ENCODE measurements at regions not wholly inside any gene's neighbourhood (a gene's known extent, or its start where the extent isn't known, plus 50 kb on each side); places are given as distances from the start of the nearest gene placed in this dataset.

GRCh38 chr1:58233729-58234128, 312.8 kb downstream of the OMA1 start (continued):
- TF ChIP-seq ATF3 (IDR thresholded peaks at IDR 0.05; ENCODE audit: borderline replicate concordance, extremely low read depth, low read depth, low read length): no peak

DNA sequence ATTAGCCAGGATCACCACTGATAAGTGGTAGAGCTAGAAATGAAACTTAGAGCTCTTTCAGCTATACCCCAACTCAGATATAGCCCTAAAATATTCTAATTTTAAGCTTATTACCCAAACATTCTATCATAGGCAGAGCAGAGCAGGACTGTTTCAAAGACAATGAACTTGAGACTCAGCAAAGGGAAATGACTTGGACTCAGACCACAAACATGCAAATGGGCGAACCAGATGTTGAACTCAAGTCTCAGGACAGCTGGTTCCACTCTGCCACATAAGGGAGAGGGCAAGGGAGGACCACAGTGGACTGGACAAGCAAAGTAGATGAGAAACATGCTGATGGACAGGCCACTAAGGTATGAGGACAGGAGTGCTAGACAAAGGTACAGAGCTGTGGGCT, 315.3 kb downstream of the OMA1 start:
- ChIA-PET POLR2A (no interaction called here), CTCF (interaction anchor here (1.5 kb wide), 1 partner anchor 68 kb away, joined by 3 read pairs; no protein-coding TSS in a partner anchor), RAD21 (ENCODE audit: unreplicated experiment) (no interaction called here), SMC1A (ENCODE audit: uncharacterized antibody, unreplicated experiment) (interaction anchor here (0.6 kb wide), 1 partner anchor 67 kb away, joined by 3 read pairs; no protein-coding TSS in a partner anchor)
- no peak overlapping the region for H3K9ac ChIP-seq (ENCODE audit: control insufficient read depth, insufficient read depth, low read length)
- H2AFZ ChIP-seq (ENCODE audit: control insufficient read depth, low read depth, low read length): no peak overlapping the region
- intact Hi-C loops (cut with micrococcal nuclease; ENCODE audit: unreplicated experiment) (no loop called here), in situ Hi-C loops (cut with MboI) (no loop called here)
- WGBS (ENCODE audit: insufficient coverage, insufficient replicate concordance, low lambda C conversion rate, missing lambda C conversion rate): 0% methylated on average over 1 of the region's 1 CpG
- H3K27me3 ChIP-seq (replicated peaks in 1 of 2; ENCODE audit: control insufficient read depth in 2 of 2, insufficient read depth in 2 of 2, low read length in 1 of 2): no peaks in the 10 kb centered on the region
- FAIRE-seq: no peak
- BruUV-seq (replicated peaks): no TSS peak
- no peak for TF ChIP-seq BACH1 (IDR thresholded peaks at IDR 0.05; ENCODE audit: borderline replicate concordance)
- TF ChIP-seq, protein P1, sequence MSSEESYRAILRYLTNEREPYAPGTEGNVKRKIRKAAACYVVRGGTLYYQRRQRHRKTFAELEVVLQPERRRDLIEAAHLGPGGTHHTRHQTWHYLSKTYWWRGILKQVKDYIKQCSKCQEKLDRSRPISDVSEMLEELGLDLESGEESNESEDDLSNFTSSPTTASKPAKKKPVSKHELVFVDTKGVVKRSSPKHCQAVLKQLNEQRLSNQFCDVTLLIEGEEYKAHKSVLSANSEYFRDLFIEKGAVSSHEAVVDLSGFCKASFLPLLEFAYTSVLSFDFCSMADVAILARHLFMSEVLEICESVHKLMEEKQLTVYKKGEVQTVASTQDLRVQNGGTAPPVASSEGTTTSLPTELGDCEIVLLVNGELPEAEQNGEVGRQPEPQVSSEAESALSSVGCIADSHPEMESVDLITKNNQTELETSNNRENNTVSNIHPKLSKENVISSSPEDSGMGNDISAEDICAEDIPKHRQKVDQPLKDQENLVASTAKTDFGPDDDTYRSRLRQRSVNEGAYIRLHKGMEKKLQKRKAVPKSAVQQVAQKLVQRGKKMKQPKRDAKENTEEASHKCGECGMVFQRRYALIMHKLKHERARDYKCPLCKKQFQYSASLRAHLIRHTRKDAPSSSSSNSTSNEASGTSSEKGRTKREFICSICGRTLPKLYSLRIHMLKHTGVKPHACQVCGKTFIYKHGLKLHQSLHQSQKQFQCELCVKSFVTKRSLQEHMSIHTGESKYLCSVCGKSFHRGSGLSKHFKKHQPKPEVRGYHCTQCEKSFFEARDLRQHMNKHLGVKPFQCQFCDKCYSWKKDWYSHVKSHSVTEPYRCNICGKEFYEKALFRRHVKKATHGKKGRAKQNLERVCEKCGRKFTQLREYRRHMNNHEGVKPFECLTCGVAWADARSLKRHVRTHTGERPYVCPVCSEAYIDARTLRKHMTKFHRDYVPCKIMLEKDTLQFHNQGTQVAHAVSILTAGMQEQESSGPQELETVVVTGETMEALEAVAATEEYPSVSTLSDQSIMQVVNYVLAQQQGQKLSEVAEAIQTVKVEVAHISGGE (CRISPR knock-in tag; IDR thresholded peaks at IDR 0.05): no peak
- TF ChIP-seq, protein P2, sequence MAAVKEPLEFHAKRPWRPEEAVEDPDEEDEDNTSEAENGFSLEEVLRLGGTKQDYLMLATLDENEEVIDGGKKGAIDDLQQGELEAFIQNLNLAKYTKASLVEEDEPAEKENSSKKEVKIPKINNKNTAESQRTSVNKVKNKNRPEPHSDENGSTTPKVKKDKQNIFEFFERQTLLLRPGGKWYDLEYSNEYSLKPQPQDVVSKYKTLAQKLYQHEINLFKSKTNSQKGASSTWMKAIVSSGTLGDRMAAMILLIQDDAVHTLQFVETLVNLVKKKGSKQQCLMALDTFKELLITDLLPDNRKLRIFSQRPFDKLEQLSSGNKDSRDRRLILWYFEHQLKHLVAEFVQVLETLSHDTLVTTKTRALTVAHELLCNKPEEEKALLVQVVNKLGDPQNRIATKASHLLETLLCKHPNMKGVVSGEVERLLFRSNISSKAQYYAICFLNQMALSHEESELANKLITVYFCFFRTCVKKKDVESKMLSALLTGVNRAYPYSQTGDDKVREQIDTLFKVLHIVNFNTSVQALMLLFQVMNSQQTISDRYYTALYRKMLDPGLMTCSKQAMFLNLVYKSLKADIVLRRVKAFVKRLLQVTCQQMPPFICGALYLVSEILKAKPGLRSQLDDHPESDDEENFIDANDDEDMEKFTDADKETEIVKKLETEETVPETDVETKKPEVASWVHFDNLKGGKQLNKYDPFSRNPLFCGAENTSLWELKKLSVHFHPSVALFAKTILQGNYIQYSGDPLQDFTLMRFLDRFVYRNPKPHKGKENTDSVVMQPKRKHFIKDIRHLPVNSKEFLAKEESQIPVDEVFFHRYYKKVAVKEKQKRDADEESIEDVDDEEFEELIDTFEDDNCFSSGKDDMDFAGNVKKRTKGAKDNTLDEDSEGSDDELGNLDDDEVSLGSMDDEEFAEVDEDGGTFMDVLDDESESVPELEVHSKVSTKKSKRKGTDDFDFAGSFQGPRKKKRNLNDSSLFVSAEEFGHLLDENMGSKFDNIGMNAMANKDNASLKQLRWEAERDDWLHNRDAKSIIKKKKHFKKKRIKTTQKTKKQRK (IDR thresholded peaks at IDR 0.05; ENCODE audit: low read depth, low read length): no peak
- 0 out of 3 replicates have a peak, but pooled peaks have one; percentile 39 for TF ChIP-seq POU2F2 (IDR thresholded peaks at IDR 0.05; ENCODE audit: borderline replicate concordance, low read depth, low read length)
- H3K27ac ChIP-seq (ENCODE audit: control insufficient read depth, insufficient read depth): no peak overlapping the region
- H3K4me3 ChIP-seq: no peak overlapping the region
- peak; percentile 58 for ATAC-seq
- no peaks in the 10 kb centered on the region for H4K20me1 ChIP-seq (ENCODE audit: control insufficient read depth, insufficient read depth)
- no peaks in the 10 kb centered on the region for H3K79me2 ChIP-seq (ENCODE audit: control insufficient read depth, insufficient read depth, low read length)
- H3K36me3 ChIP-seq (ENCODE audit: control insufficient read depth in 2 of 2, insufficient read depth in 2 of 2, low read length in 1 of 2): no peaks in the 10 kb centered on the region
- DNase-seq (ENCODE audit: low read depth, low spot score): no peak
- H3K4me1 ChIP-seq (ENCODE audit: control insufficient read depth, insufficient read depth, low read length): no peaks in the 10 kb centered on the region
- no peaks in the 10 kb centered on the region for H3K9me3 ChIP-seq (replicated peaks; ENCODE audit: control insufficient read depth, insufficient read depth, low read length)
- no peak overlapping the region for H3K4me2 ChIP-seq (ENCODE audit: control insufficient read depth, insufficient read depth)

Measured in GM12878 (cell line).